IMR-90 (cell line): ENCODE measurements at regions not wholly inside any gene's neighbourhood (a gene's known extent, or its start where the extent isn't known, plus 50 kb on each side); places are given as distances from the start of the nearest gene placed in this dataset.
A peak's percentile ranks its signal among the peaks of the same experiment; 100 is the strongest.

Source experiments
- ATAC-seq: fragments of 200-7000 bp; cut with Tn5 transposase; 2 replicates; pipeline ENCODE4 v1.9.1; 2020; ENCODE audit warnings: low read depth, mild to moderate bottlenecking, moderate library complexity
- BruUV-seq: library from RNA; stranded (reverse); fragments of 400-500 nt; replicated peaks from 2 replicates; lab custom pipeline; 2021; lab: Mats Ljungman, UMichigan
- CTCF ChIA-PET: fragments of 300-600 bp; formaldehyde crosslinking; extraction: SDS; loops from one replicate; lab custom pipeline; 2021; ENCODE audit warnings: antibody characterized with exemption; lab: Yijun Ruan, JAX
- POLR2A ChIA-PET: fragments of 300-600 bp; sonication (Branson Sonifier 250); formaldehyde crosslinking; loops from one replicate; lab custom pipeline; 2022; ENCODE audit warnings: antibody characterized with exemption; ENCODE audit not compliant: unreplicated experiment; lab: Charles Lee
- DNase-seq: peaks from one replicate; pipeline ENCODE4 v3.0.0; 2013
- H2AFZ ChIP-seq: replicated peaks from 2 replicates; pipeline ENCODE3; 2013; ENCODE audit warnings: low read length, mild to moderate bottlenecking; ENCODE audit not compliant: poor library complexity
- H2AK5ac ChIP-seq: 2 replicates; pipeline ENCODE4 v1.6.1; 2013; ENCODE audit warnings: low read depth, low read length, inconsistent platforms
- H2AK9ac ChIP-seq: replicated peaks from 2 replicates; pipeline ENCODE3; 2013; ENCODE audit warnings: mild to moderate bottlenecking, low read depth, low read length, moderate library complexity; ENCODE audit not compliant: poor library complexity
- H2BK120ac ChIP-seq: 2 replicates; pipeline ENCODE4 v1.6.1; 2013; ENCODE audit warnings: low read depth, low read length, inconsistent platforms
- H2BK15ac ChIP-seq: 3 replicates; pipeline ENCODE4 v1.6.1; 2013; ENCODE audit warnings: low read depth, low read length, inconsistent platforms
- H2BK20ac ChIP-seq: 2 replicates; pipeline ENCODE4 v1.6.1; 2013; ENCODE audit warnings: low read depth, mild to moderate bottlenecking, inconsistent platforms, low read length, moderate library complexity
- H2BK5ac ChIP-seq: 2 replicates; pipeline ENCODE4 v1.6.1; 2013; ENCODE audit warnings: mild to moderate bottlenecking, low read depth, low read length, inconsistent platforms; ENCODE audit not compliant: poor library complexity, severe bottlenecking
- H3K14ac ChIP-seq: replicated peaks from 2 replicates; pipeline ENCODE4 v1.6.1; 2013; ENCODE audit warnings: low read depth, low read length, inconsistent platforms
- H3K18ac ChIP-seq: 2 replicates; pipeline ENCODE4 v1.6.1; 2013; ENCODE audit warnings: low read depth, low read length, control low read depth
- H3K23ac ChIP-seq: 2 replicates; pipeline ENCODE4 v1.6.1; 2013; ENCODE audit warnings: low read depth, low read length, inconsistent platforms
- H3K27ac ChIP-seq: 2 replicates; pipeline ENCODE4 v1.5.1; 2013; ENCODE audit warnings: mild to moderate bottlenecking, control low read depth, low read length; ENCODE audit not compliant: insufficient read depth
- H3K27me3 ChIP-seq: 2 replicates; pipeline ENCODE4 v1.6.1; 2013; ENCODE audit warnings: low read length; ENCODE audit not compliant: control insufficient read depth, insufficient read depth
- H3K36me3 ChIP-seq: 2 replicates; pipeline ENCODE4 v1.6.1; 2013; ENCODE audit warnings: low read length, mixed read lengths; ENCODE audit not compliant: control insufficient read depth, insufficient read depth
- H3K4ac ChIP-seq: 2 replicates; pipeline ENCODE4 v1.6.1; 2013; ENCODE audit warnings: low read depth, low read length, inconsistent platforms
- H3K4me1 ChIP-seq: 2 replicates; pipeline ENCODE4 v1.6.1; 2013; ENCODE audit warnings: low read length, mixed read lengths; ENCODE audit not compliant: control insufficient read depth, insufficient read depth
- H3K4me2 ChIP-seq: 2 replicates; pipeline ENCODE4 v1.6.1; 2013; ENCODE audit warnings: low read depth, mild to moderate bottlenecking, control low read depth, low read length, moderate library complexity
- H3K4me3 ChIP-seq: 2 replicates; pipeline ENCODE4 v1.5.1; 2013; ENCODE audit warnings: low read depth, mild to moderate bottlenecking, control low read depth, low read length, moderate library complexity; ENCODE audit not compliant: insufficient read depth
- H3K56ac ChIP-seq: 2 replicates; pipeline ENCODE4 v1.6.1; 2013; ENCODE audit warnings: low read length, inconsistent platforms; ENCODE audit not compliant: insufficient read depth; ENCODE audit errors: extremely low read depth
- H3K79me1 ChIP-seq, 2 experiments: 2 replicates each; pipeline ENCODE4 v1.6.1; 2013; ENCODE audit warnings: low read length in 2 of 2, inconsistent platforms in 1 of 2, low read depth in 1 of 2
- H3K9ac ChIP-seq: 2 replicates; pipeline ENCODE4 v1.6.1; 2013; ENCODE audit warnings: low read depth, low read length, control low read depth
- H3K9me1 ChIP-seq: 2 replicates; pipeline ENCODE4 v1.6.1; 2013; ENCODE audit warnings: low read length, inconsistent platforms; ENCODE audit not compliant: insufficient read depth
- H3K9me3 ChIP-seq: 2 replicates; pipeline ENCODE4 v1.6.1; 2013; ENCODE audit warnings: low read length; ENCODE audit not compliant: control insufficient read depth, insufficient read depth
- H4K20me1 ChIP-seq: 2 replicates; pipeline ENCODE4 v1.6.1; 2013; ENCODE audit warnings: low read length, inconsistent platforms; ENCODE audit not compliant: insufficient read depth
- H4K5ac ChIP-seq: 2 replicates; pipeline ENCODE4 v1.6.1; 2013; ENCODE audit warnings: mild to moderate bottlenecking, low read depth, low read length, control low read depth
- H4K8ac ChIP-seq, 2 experiments: 2 replicates each; pipeline ENCODE4 v1.6.1; 2013; ENCODE audit warnings: low read depth in 2 of 2, low read length in 2 of 2, control low read depth in 1 of 2, inconsistent platforms in 1 of 2
- H4K91ac ChIP-seq: 2 replicates; pipeline ENCODE4 v1.6.1; 2013; ENCODE audit warnings: low read depth, low read length, inconsistent platforms; ENCODE audit not compliant: insufficient read depth
- CHD1 ChIP-seq: IDR thresholded peaks from 2 replicates; pipeline ENCODE4 v1.6.1; 2012; ENCODE audit warnings: low read depth, low read length, improper control_type of control experiment
- FOS ChIP-seq: fragments of 150-350 bp; IDR thresholded peaks from 2 replicates; pipeline ENCODE4 v1.6.1; 2016; ENCODE audit warnings: low read depth, low read length
- MAFK ChIP-seq: IDR thresholded peaks from 2 replicates; pipeline ENCODE4 v1.6.1; 2012; ENCODE audit warnings: low read depth, low read length, improper control_type of control experiment
- WGBS, 2 experiments: methylation state at CpG; one replicate each; pipeline versions ENCODE4 v1.1.5 to v1.1.7; 2013; ENCODE audit warnings: missing lambda C conversion rate in 2 of 2; ENCODE audit not compliant: insufficient read length in 1 of 2; ENCODE audit errors: extremely low coverage in 2 of 2; 5-methylcytosine and 5-hydroxymethylcytosine counted together
- dilution Hi-C: fragments of 300-500 bp; cut with HindIII; formaldehyde crosslinking; loops from one replicate; pipeline ENCODE4 v1.14.3; 2018; ENCODE audit warnings: low sequenced_read_pairs; ENCODE audit not compliant: unreplicated experiment
- in situ Hi-C: fragments of 300-500 bp; cut with MboI; formaldehyde crosslinking; loops from 3 replicates; pipeline ENCODE4 v1.14.3; 2019; ENCODE audit warnings: low sequenced_read_pairs, inconsistent platforms, mixed read lengths
- intact Hi-C: fragments of 100-400 bp; cut with micrococcal nuclease; formaldehyde crosslinking; loops from 2 replicates; pipeline ENCODE4 v1.10.0; 2022

DNA sequence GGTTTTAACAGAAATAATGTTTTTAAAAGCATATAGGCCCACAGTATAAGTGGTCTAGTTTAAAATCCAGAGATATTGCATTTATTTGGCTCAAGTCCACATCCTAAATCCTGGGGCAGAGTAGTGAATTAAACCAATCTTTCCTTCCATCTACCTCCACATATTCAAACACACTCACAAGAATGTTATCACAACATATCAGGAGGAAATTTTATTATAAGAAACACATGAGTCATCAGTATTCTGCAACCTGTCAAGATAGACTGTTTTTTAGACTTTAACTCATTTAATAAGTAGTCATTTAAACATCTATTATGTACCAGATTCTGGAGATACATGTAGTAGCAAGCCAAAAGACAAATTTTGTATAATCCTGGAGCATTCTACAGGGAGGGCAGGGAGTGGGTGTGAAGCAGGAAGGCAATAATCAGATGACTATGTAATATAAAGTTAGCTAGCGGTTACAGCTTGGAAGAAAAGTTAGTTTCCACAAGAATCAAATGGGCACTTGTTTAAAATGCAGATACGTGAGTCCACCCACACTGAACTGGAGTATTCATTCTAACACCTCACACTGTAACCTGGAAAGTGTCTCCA, 187.3 kb upstream of the PIK3R1 start:
- Histone ChIP-seq H2AK9ac (no peak overlapping the region), H4K91ac (peak overlapping the region; percentile 53; the same call in 1 of the 2 replicates), H3K9ac (no peak overlapping the region), H3K9me1 (peaks cover 3% of the 10 kb centered on the region; the same call in 1 of the 2 replicates), H3K27me3 (no peaks in the 10 kb centered on the region), H3K18ac (peak overlapping the region; percentile 60; the same call in 1 of the 2 replicates), H2BK20ac (peak overlapping the region; percentile 81), H4K5ac (no peak overlapping the region), H2BK120ac (peak overlapping the region; percentile 73), H3K14ac (peak overlapping the region; percentile 51; the same call in 1 of the 2 replicates), H3K79me1 (no peaks in the 10 kb centered on the region), H2BK15ac (peak overlapping the region; percentile 70; the same call in 1 of the 3 replicates), H3K23ac (no peak overlapping the region), H2AFZ (no peak overlapping the region), H3K4me3 (no peak overlapping the region), H2BK5ac (peak overlapping the region; percentile 82), H3K4ac (0 out of 2 replicates have a peak overlapping the region, but pooled peaks have one; percentile 44), H3K27ac (peak overlapping the region; percentile 48; the same call in 1 of the 2 replicates), H3K4me2 (no peak overlapping the region), H3K36me3 (no peaks in the 10 kb centered on the region), H3K56ac (no peak overlapping the region), H4K8ac (no peak overlapping the region), H4K20me1 (no peaks in the 10 kb centered on the region), H3K4me1 (peaks cover 6% of the 10 kb centered on the region; the same call in 1 of the 2 replicates), H3K9me3 (no peaks in the 10 kb centered on the region; the same call in 1 of the 2 replicates), H2AK5ac (no peak overlapping the region)
- TF ChIP-seq MAFK (peak; percentile 88), FOS (0 out of 2 replicates have a peak, but pooled peaks have one; percentile 8), CHD1 (no peak)
- DNase-seq, result no peak
- no TSS peak for BruUV-seq
- WGBS, 2 experiments, result no CpG with 5 or more reads among the region's 2 CpGs
- ChIA-PET POLR2A (no interaction called here), CTCF (no interaction called here)
- in situ Hi-C loops, result no loop called here
- intact Hi-C loops, result no loop called here
- ATAC-seq, result peak; percentile 8; the same call in 1 of the 2 replicates
- dilution Hi-C loops, result no loop called here
